ENCODE measurements at regions not wholly inside any gene's neighbourhood (a gene's known extent, or its start where the extent isn't known, plus 50 kb on each side); places are given as distances from the start of the nearest gene placed in this dataset.

- no peaks in the 10 kb centered on the region for H3K9me2 ChIP-seq (replicated peaks; ENCODE audit: low read depth, low read length)
- no peaks in the 10 kb centered on the region for H3K36me3 ChIP-seq (ENCODE audit: insufficient read depth, low read length)
- no peaks in the 10 kb centered on the region; the same call in 1 of the 2 replicates for H3K9me3 ChIP-seq (ENCODE audit: insufficient read depth, low read depth, low read length)
- H3K79me2 ChIP-seq (ENCODE audit: insufficient read depth, low read length) = no peaks in the 10 kb centered on the region
- no peak overlapping the region for H2AFZ ChIP-seq (ENCODE audit: low read length)
- TF ChIP-seq CTCF (conservative IDR thresholded peaks at IDR 0.05; ENCODE audit: low read length) (no peak), EZH2phosphoT487 (IDR thresholded peaks at IDR 0.05; ENCODE audit: borderline replicate concordance) (no peak)
- H4K20me1 ChIP-seq (ENCODE audit: insufficient read depth, low read length, poor library complexity, severe bottlenecking) = no peaks in the 10 kb centered on the region
- H3F3A ChIP-seq (ENCODE audit: low read depth) = no peaks in the 10 kb centered on the region
- H3K4me1 ChIP-seq (ENCODE audit: insufficient read depth, low read length, poor library complexity, severe bottlenecking) = no peaks in the 10 kb centered on the region
- H3K4me3 ChIP-seq (ENCODE audit: low read length, poor library complexity, severe bottlenecking) = no peak overlapping the region
- no peak overlapping the region for H3K9ac ChIP-seq (ENCODE audit: low read depth, low read length, poor library complexity, severe bottlenecking)
- no peaks in the 10 kb centered on the region for H3K27me3 ChIP-seq (ENCODE audit: insufficient read depth, low read length, poor library complexity, severe bottlenecking)
- no peak overlapping the region for H3K4me2 ChIP-seq (ENCODE audit: low read depth, low read length, poor library complexity, severe bottlenecking)
Observed at GRCh38 chr9:31854187-31854586, 530.3 kb upstream of the ACO1 start.

- H3K9ac ChIP-seq (ENCODE audit: low read depth, low read length, poor library complexity, severe bottlenecking) = no peak overlapping the region
- H3K4me1 ChIP-seq (ENCODE audit: insufficient read depth, low read length, poor library complexity, severe bottlenecking) = no peaks in the 10 kb centered on the region
Observed at GRCh38 chr9:31868830-31869229, 515.6 kb upstream of the ACO1 start.

GRCh38 chr9:31870276-31870675 is 514.2 kb upstream of the ACO1 start:
- no peaks in the 10 kb centered on the region for H3K36me3 ChIP-seq (ENCODE audit: insufficient read depth, low read length)

More at GRCh38 chr9:31868830-31869229, 515.6 kb upstream of the ACO1 start:
- Histone ChIP-seq H4K20me1 (ENCODE audit: insufficient read depth, low read length, poor library complexity, severe bottlenecking) (no peaks in the 10 kb centered on the region), H3K27me3 (ENCODE audit: insufficient read depth, low read length, poor library complexity, severe bottlenecking) (no peaks in the 10 kb centered on the region), H3K9me2 (replicated peaks; ENCODE audit: low read depth, low read length) (no peaks in the 10 kb centered on the region), H3K9me3 (ENCODE audit: insufficient read depth, low read depth, low read length) (no peaks in the 10 kb centered on the region), H3F3A (ENCODE audit: low read depth) (no peaks in the 10 kb centered on the region), H3K4me2 (ENCODE audit: low read depth, low read length, poor library complexity, severe bottlenecking) (no peak overlapping the region), H3K79me2 (ENCODE audit: insufficient read depth, low read length) (no peaks in the 10 kb centered on the region), H3K36me3 (ENCODE audit: insufficient read depth, low read length) (no peaks in the 10 kb centered on the region), H2AFZ (ENCODE audit: low read length) (no peak overlapping the region), H3K4me3 (ENCODE audit: low read length, poor library complexity, severe bottlenecking) (no peak overlapping the region)
- TF ChIP-seq CTCF (conservative IDR thresholded peaks at IDR 0.05; ENCODE audit: low read length) = no peak
- no peak for TF ChIP-seq EZH2phosphoT487 (IDR thresholded peaks at IDR 0.05; ENCODE audit: borderline replicate concordance)

More at GRCh38 chr9:31870276-31870675, 514.2 kb upstream of the ACO1 start:
- H3K79me2 ChIP-seq (ENCODE audit: insufficient read depth, low read length) = no peaks in the 10 kb centered on the region
- H3K4me1 ChIP-seq (ENCODE audit: insufficient read depth, low read length, poor library complexity, severe bottlenecking) = no peaks in the 10 kb centered on the region
- no peaks in the 10 kb centered on the region for H3K9me3 ChIP-seq (ENCODE audit: insufficient read depth, low read depth, low read length)
- H2AFZ ChIP-seq (ENCODE audit: low read length) = no peak overlapping the region
- no peaks in the 10 kb centered on the region for H3F3A ChIP-seq (ENCODE audit: low read depth)
- no peak overlapping the region for H3K4me3 ChIP-seq (ENCODE audit: low read length, poor library complexity, severe bottlenecking)
- H3K27me3 ChIP-seq (ENCODE audit: insufficient read depth, low read length, poor library complexity, severe bottlenecking) = no peaks in the 10 kb centered on the region
- H4K20me1 ChIP-seq (ENCODE audit: insufficient read depth, low read length, poor library complexity, severe bottlenecking) = no peaks in the 10 kb centered on the region
- H3K9ac ChIP-seq (ENCODE audit: low read depth, low read length, poor library complexity, severe bottlenecking) = no peak overlapping the region
- no peaks in the 10 kb centered on the region for H3K9me2 ChIP-seq (replicated peaks; ENCODE audit: low read depth, low read length)
- TF ChIP-seq EZH2phosphoT487 (IDR thresholded peaks at IDR 0.05; ENCODE audit: borderline replicate concordance) (no peak), CTCF (conservative IDR thresholded peaks at IDR 0.05; ENCODE audit: low read length) (no peak)
- no peak overlapping the region for H3K4me2 ChIP-seq (ENCODE audit: low read depth, low read length, poor library complexity, severe bottlenecking)

Measured in Loucy (cell line).